GM23338 (cell line): ENCODE measurements at regions not wholly inside any gene's neighbourhood (a gene's known extent, or its start where the extent isn't known, plus 50 kb on each side); places are given as distances from the start of the nearest gene placed in this dataset.

Experiments used
- ATAC-seq: fragments of 200-7000 bp; cut with Tn5 transposase; 3 replicates; pipeline ENCODE4 v1.9.1; 2020
- DNase-seq: peaks from one replicate; pipeline ENCODE4 v3.0.0-alpha.2; 2015; ENCODE audit warnings: low spot score
- H2AFZ ChIP-seq: fragments of 200-600 bp; sonication (generic); 2 replicates; pipeline ENCODE4 v1.8.0; 2016; ENCODE audit warnings: antibody characterized with exemption, mild to moderate bottlenecking, moderate library complexity
- H3F3A ChIP-seq: fragments of 200-600 bp; sonication (generic); replicated peaks from 2 replicates; pipeline ENCODE4 v1.8.0; 2017; ENCODE audit warnings: antibody characterized with exemption, mixed run types, low read depth
- H3K27ac ChIP-seq: fragments of 200-600 bp; sonication (generic); 2 replicates; pipeline ENCODE4 v1.6.1; 2016; ENCODE audit warnings: low read depth
- H3K27me3 ChIP-seq: fragments of 200-600 bp; sonication (generic); 2 replicates; pipeline ENCODE4 v1.8.0; 2016; ENCODE audit warnings: mild to moderate bottlenecking, mixed run types, moderate library complexity; ENCODE audit not compliant: insufficient read depth
- H3K36me3 ChIP-seq: fragments of 200-600 bp; sonication (generic); 2 replicates; pipeline ENCODE4 v1.8.0; 2016; ENCODE audit warnings: mild to moderate bottlenecking; ENCODE audit not compliant: insufficient read depth
- H3K4me1 ChIP-seq: fragments of 200-600 bp; sonication (generic); 2 replicates; pipeline ENCODE4 v1.8.0; 2016; ENCODE audit warnings: mild to moderate bottlenecking, moderate library complexity; ENCODE audit not compliant: insufficient read depth
- H3K4me2 ChIP-seq: fragments of 200-600 bp; sonication (generic); 2 replicates; pipeline ENCODE4 v1.7.1; 2017; ENCODE audit warnings: mixed run types
- H3K4me3 ChIP-seq: fragments of 200-600 bp; sonication (generic); 2 replicates; pipeline ENCODE4 v1.6.1; 2016; ENCODE audit warnings: mixed run types
- H3K79me2 ChIP-seq: fragments of 200-600 bp; sonication (generic); replicated peaks from 2 replicates; pipeline ENCODE4 v1.8.0; 2017; ENCODE audit warnings: mild to moderate bottlenecking; ENCODE audit not compliant: insufficient read depth
- H3K9me2 ChIP-seq: fragments of 200-600 bp; sonication (generic); 2 replicates; pipeline ENCODE4 v1.8.0; 2017; ENCODE audit not compliant: insufficient read depth
- H4K20me1 ChIP-seq: fragments of 200-600 bp; sonication (generic); replicated peaks from 2 replicates; pipeline ENCODE4 v1.8.0; 2017; ENCODE audit warnings: mild to moderate bottlenecking; ENCODE audit not compliant: insufficient read depth
- H3K27ac Mint-ChIP-seq: 2 replicates; pipeline ENCODE4 v1.8.0; 2020; ENCODE audit warnings: inconsistent platforms, mild to moderate bottlenecking, moderate library complexity, mixed read lengths
- H3K27me3 Mint-ChIP-seq: 3 replicates; pipeline ENCODE4 v1.8.0; 2022; ENCODE audit warnings: low read depth, mild to moderate bottlenecking, moderate library complexity, mixed read lengths, inconsistent platforms; ENCODE audit not compliant: insufficient read depth, poor library complexity
- H3K36me3 Mint-ChIP-seq: 3 replicates; pipeline ENCODE4 v1.8.0; 2021; ENCODE audit warnings: low read depth, mild to moderate bottlenecking, inconsistent platforms, moderate library complexity, mixed read lengths
- H3K4me1 Mint-ChIP-seq: 3 replicates; pipeline ENCODE4 v1.8.0; 2020; ENCODE audit warnings: mild to moderate bottlenecking, inconsistent platforms, mixed read lengths
- H3K4me3 Mint-ChIP-seq: 3 replicates; pipeline ENCODE4 v1.8.0; 2021; ENCODE audit warnings: moderate library complexity, mild to moderate bottlenecking, inconsistent platforms, mixed read lengths
- H3K9me3 Mint-ChIP-seq: 3 replicates; pipeline ENCODE4 v1.8.0; 2020; ENCODE audit warnings: moderate library complexity, mild to moderate bottlenecking, inconsistent platforms, mixed read lengths
- CREB1 ChIP-seq: fragments of 250-450 bp; sonication (Bioruptor Pico); IDR thresholded peaks from 2 replicates; pipeline ENCODE4 v1.5.0; 2020; ENCODE audit warnings: low read depth, mild to moderate bottlenecking, moderate library complexity
- EZH2 ChIP-seq: fragments of 200-600 bp; sonication (generic); IDR thresholded peaks from one replicate; pipeline ENCODE4 v1.8.0; 2017; ENCODE audit warnings: antibody characterized with exemption, mild to moderate bottlenecking, low read depth; ENCODE audit not compliant: unreplicated experiment
- EZH2phosphoT487 ChIP-seq: fragments of 200-600 bp; sonication (generic); IDR thresholded peaks from one replicate; pipeline ENCODE4 v1.8.1; 2018; ENCODE audit warnings: antibody characterized with exemption; ENCODE audit not compliant: unreplicated experiment
- JUNB ChIP-seq: IDR thresholded peaks from one replicate; pipeline ENCODE4 v1.6.1; 2016; ENCODE audit warnings: antibody characterized with exemption; ENCODE audit not compliant: unreplicated experiment
- NANOG ChIP-seq: IDR thresholded peaks from 2 replicates; pipeline ENCODE4 v1.6.1; 2016; ENCODE audit warnings: antibody characterized with exemption, borderline replicate concordance
- POLR2AphosphoS5 ChIP-seq: IDR thresholded peaks from 2 replicates; pipeline ENCODE4 v1.6.1; 2016; ENCODE audit warnings: antibody characterized with exemption, low read depth
- ZNF114 ChIP-seq: fragments of 250-450 bp; sonication (Bioruptor Pico); IDR thresholded peaks from 2 replicates; pipeline ENCODE4 v1.5.0; 2020; ENCODE audit warnings: mild to moderate bottlenecking, moderate library complexity
- ZNF331 ChIP-seq: fragments of 250-450 bp; sonication (Bioruptor Pico); IDR thresholded peaks from 2 replicates; pipeline ENCODE4 v1.5.0; 2020; ENCODE audit warnings: low read depth, mild to moderate bottlenecking, moderate library complexity
- TF ChIP-seq, protein P1 (sequence below): IDR thresholded peaks from 2 replicates; pipeline ENCODE4 v1.6.1; 2016; ENCODE audit warnings: antibody characterized with exemption
- TF ChIP-seq, protein P2 (sequence below): IDR thresholded peaks from one replicate; pipeline ENCODE4 v1.6.1; 2018; ENCODE audit warnings: antibody characterized with exemption; ENCODE audit not compliant: unreplicated experiment
- TF ChIP-seq, protein P3 (sequence below): fragments of 250-450 bp; sonication (Bioruptor Pico); IDR thresholded peaks from 2 replicates; pipeline ENCODE4 v1.5.0; 2020; ENCODE audit warnings: mild to moderate bottlenecking, moderate library complexity

DNA sequence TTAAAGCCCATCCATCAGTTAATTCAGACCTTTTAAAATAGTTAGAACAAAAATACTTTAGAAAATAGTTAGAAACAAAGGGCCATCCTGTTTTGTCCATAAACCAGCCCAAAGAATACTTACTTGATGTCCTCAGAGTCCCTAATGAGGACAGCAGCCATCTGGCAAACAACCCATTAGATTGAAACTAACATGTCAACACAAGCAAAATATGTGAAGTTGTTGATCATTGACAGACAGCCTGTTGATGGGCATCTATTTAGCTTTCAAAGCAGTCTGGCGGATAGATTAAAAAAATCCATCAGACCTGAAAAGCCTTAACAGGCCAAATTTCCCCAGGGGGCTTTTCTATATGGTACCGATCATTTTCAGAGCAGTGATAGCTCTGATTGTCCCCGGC is 154.2 kb upstream of the TSHZ2 start (continued):
- TF ChIP-seq CREB1: no peak
- TF ChIP-seq JUNB: no peak
- no peak for TF ChIP-seq POLR2AphosphoS5
- no peak for TF ChIP-seq ZNF114
- TF ChIP-seq, protein P1, sequence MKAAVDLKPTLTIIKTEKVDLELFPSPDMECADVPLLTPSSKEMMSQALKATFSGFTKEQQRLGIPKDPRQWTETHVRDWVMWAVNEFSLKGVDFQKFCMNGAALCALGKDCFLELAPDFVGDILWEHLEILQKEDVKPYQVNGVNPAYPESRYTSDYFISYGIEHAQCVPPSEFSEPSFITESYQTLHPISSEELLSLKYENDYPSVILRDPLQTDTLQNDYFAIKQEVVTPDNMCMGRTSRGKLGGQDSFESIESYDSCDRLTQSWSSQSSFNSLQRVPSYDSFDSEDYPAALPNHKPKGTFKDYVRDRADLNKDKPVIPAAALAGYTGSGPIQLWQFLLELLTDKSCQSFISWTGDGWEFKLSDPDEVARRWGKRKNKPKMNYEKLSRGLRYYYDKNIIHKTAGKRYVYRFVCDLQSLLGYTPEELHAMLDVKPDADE: no peak
- TF ChIP-seq NANOG: no peak
- TF ChIP-seq, protein P2, sequence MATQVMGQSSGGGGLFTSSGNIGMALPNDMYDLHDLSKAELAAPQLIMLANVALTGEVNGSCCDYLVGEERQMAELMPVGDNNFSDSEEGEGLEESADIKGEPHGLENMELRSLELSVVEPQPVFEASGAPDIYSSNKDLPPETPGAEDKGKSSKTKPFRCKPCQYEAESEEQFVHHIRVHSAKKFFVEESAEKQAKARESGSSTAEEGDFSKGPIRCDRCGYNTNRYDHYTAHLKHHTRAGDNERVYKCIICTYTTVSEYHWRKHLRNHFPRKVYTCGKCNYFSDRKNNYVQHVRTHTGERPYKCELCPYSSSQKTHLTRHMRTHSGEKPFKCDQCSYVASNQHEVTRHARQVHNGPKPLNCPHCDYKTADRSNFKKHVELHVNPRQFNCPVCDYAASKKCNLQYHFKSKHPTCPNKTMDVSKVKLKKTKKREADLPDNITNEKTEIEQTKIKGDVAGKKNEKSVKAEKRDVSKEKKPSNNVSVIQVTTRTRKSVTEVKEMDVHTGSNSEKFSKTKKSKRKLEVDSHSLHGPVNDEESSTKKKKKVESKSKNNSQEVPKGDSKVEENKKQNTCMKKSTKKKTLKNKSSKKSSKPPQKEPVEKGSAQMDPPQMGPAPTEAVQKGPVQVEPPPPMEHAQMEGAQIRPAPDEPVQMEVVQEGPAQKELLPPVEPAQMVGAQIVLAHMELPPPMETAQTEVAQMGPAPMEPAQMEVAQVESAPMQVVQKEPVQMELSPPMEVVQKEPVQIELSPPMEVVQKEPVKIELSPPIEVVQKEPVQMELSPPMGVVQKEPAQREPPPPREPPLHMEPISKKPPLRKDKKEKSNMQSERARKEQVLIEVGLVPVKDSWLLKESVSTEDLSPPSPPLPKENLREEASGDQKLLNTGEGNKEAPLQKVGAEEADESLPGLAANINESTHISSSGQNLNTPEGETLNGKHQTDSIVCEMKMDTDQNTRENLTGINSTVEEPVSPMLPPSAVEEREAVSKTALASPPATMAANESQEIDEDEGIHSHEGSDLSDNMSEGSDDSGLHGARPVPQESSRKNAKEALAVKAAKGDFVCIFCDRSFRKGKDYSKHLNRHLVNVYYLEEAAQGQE: no peak
- no peak for TF ChIP-seq EZH2phosphoT487

DNA sequence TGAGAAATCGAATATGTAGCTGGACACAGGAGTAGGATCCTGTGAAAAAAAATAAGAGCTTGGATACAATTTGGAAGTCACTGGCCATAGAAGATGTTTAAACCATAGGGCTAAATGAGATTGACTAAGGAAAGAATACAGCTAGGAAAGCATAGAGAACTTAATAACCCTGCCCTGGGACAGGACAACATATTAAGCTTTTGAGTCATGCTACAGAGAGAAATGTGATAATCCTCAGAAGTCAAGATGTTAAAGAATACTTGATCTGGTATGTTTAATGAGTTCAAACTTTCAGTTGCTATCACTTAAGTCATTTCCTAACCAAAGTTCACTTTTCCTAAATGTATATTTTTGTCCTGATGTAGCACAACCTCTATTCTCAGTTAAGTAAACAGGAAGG is 154.6 kb upstream of the TSHZ2 start:
- H3K27me3 Mint-ChIP-seq: peaks cover 1% of the 10 kb centered on the region
- Histone ChIP-seq H4K20me1 (no peaks in the 10 kb centered on the region), H3K27me3 (no peaks in the 10 kb centered on the region), H3K27ac (no peak overlapping the region), H2AFZ (no peak overlapping the region), H3K4me2 (no peak overlapping the region), H3K79me2 (no peaks in the 10 kb centered on the region), H3K4me1 (no peaks in the 10 kb centered on the region), H3F3A (no peaks in the 10 kb centered on the region), H3K4me3 (no peak overlapping the region), H3K36me3 (no peaks in the 10 kb centered on the region), H3K9me2 (peaks cover 4% of the 10 kb centered on the region; the same call in 1 of the 2 replicates)
- no peak for DNase-seq
- no peaks in the 10 kb centered on the region for H3K36me3 Mint-ChIP-seq
- H3K9me3 Mint-ChIP-seq: no peaks in the 10 kb centered on the region
- no peaks in the 10 kb centered on the region for H3K4me1 Mint-ChIP-seq
- TF ChIP-seq JUNB: no peak
- no peak for TF ChIP-seq EZH2phosphoT487
- H3K27ac Mint-ChIP-seq: no peak overlapping the region
- no peak for ATAC-seq
- no peak overlapping the region for H3K4me3 Mint-ChIP-seq

DNA sequence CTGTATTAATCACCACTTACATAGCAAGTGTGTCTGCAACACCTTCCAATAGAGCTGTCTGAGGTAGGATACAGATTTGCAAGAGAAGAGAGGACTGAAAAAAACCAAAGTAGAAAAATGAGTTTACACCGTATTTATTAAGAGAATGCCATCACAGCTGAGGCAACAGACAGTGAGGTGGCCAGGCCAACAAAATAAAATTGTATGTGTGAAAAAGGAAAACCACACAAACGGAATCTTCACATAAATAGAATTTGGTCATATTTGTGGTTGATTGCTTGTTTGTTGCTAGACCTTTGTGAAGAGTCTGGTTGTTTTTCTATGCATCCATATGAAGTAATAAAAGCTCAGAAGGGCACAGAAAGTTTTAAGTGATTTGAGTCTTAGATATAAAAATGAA is 157.8 kb upstream of the TSHZ2 start:
- H3K27ac Mint-ChIP-seq: no peak overlapping the region
- no peaks in the 10 kb centered on the region for H3K4me1 Mint-ChIP-seq
- no peak for DNase-seq
- Histone ChIP-seq H2AFZ (no peak overlapping the region), H3K27ac (no peak overlapping the region), H3F3A (no peaks in the 10 kb centered on the region), H3K4me1 (no peaks in the 10 kb centered on the region), H3K4me2 (no peak overlapping the region), H3K36me3 (no peaks in the 10 kb centered on the region), H3K27me3 (no peaks in the 10 kb centered on the region), H4K20me1 (no peaks in the 10 kb centered on the region), H3K9me2 (peaks cover 9% of the 10 kb centered on the region; the same call in 1 of the 2 replicates), H3K4me3 (no peak overlapping the region), H3K79me2 (no peaks in the 10 kb centered on the region)
- no peaks in the 10 kb centered on the region for H3K36me3 Mint-ChIP-seq
- H3K9me3 Mint-ChIP-seq: no peaks in the 10 kb centered on the region
- no peak for ATAC-seq
- no peak overlapping the region for H3K4me3 Mint-ChIP-seq
- H3K27me3 Mint-ChIP-seq: peaks cover 1% of the 10 kb centered on the region
- no peak for TF ChIP-seq NANOG
- TF ChIP-seq ZNF331 (CRISPR knock-in tag): no peak
- TF ChIP-seq POLR2AphosphoS5: no peak
- no peak for TF ChIP-seq EZH2
- TF ChIP-seq, protein P3, sequence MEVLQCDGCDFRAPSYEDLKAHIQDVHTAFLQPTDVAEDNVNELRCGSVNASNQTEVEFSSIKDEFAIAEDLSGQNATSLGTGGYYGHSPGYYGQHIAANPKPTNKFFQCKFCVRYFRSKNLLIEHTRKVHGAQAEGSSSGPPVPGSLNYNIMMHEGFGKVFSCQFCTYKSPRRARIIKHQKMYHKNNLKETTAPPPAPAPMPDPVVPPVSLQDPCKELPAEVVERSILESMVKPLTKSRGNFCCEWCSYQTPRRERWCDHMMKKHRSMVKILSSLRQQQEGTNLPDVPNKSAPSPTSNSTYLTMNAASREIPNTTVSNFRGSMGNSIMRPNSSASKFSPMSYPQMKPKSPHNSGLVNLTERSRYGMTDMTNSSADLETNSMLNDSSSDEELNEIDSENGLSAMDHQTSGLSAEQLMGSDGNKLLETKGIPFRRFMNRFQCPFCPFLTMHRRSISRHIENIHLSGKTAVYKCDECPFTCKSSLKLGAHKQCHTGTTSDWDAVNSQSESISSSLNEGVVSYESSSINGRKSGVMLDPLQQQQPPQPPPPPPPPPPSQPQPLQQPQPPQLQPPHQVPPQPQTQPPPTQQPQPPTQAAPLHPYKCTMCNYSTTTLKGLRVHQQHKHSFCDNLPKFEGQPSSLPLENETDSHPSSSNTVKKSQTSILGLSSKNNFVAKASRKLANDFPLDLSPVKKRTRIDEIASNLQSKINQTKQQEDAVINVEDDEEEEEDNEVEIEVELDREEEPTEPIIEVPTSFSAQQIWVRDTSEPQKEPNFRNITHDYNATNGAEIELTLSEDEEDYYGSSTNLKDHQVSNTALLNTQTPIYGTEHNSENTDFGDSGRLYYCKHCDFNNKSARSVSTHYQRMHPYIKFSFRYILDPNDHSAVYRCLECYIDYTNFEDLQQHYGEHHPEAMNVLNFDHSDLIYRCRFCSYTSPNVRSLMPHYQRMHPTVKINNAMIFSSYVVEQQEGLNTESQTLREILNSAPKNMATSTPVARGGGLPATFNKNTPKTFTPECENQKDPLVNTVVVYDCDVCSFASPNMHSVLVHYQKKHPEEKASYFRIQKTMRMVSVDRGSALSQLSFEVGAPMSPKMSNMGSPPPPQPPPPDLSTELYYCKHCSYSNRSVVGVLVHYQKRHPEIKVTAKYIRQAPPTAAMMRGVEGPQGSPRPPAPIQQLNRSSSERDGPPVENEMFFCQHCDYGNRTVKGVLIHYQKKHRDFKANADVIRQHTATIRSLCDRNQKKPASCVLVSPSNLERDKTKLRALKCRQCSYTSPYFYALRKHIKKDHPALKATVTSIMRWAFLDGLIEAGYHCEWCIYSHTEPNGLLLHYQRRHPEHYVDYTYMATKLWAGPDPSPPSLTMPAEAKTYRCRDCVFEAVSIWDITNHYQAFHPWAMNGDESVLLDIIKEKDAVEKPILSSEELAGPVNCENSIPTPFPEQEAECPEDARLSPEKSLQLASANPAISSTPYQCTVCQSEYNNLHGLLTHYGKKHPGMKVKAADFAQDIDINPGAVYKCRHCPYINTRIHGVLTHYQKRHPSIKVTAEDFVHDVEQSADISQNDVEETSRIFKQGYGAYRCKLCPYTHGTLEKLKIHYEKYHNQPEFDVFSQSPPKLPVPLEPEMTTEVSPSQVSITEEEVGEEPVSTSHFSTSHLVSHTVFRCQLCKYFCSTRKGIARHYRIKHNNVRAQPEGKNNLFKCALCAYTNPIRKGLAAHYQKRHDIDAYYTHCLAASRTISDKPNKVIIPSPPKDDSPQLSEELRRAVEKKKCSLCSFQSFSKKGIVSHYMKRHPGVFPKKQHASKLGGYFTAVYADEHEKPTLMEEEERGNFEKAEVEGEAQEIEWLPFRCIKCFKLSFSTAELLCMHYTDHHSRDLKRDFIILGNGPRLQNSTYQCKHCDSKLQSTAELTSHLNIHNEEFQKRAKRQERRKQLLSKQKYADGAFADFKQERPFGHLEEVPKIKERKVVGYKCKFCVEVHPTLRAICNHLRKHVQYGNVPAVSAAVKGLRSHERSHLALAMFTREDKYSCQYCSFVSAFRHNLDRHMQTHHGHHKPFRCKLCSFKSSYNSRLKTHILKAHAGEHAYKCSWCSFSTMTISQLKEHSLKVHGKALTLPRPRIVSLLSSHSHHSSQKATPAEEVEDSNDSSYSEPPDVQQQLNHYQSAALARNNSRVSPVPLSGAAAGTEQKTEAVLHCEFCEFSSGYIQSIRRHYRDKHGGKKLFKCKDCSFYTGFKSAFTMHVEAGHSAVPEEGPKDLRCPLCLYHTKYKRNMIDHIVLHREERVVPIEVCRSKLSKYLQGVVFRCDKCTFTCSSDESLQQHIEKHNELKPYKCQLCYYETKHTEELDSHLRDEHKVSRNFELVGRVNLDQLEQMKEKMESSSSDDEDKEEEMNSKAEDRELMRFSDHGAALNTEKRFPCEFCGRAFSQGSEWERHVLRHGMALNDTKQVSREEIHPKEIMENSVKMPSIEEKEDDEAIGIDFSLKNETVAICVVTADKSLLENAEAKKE (CRISPR knock-in tag): no peak
